ENCODE measurements at regions not wholly inside any gene's neighbourhood (a gene's known extent, or its start where the extent isn't known, plus 50 kb on each side); places are given as distances from the start of the nearest gene placed in this dataset.
"Not testable (repeated sequence)": the region's sequence is repeated elsewhere in the genome, so short reads cannot be mapped to it uniquely, and the experiment has no call there.

DNA sequence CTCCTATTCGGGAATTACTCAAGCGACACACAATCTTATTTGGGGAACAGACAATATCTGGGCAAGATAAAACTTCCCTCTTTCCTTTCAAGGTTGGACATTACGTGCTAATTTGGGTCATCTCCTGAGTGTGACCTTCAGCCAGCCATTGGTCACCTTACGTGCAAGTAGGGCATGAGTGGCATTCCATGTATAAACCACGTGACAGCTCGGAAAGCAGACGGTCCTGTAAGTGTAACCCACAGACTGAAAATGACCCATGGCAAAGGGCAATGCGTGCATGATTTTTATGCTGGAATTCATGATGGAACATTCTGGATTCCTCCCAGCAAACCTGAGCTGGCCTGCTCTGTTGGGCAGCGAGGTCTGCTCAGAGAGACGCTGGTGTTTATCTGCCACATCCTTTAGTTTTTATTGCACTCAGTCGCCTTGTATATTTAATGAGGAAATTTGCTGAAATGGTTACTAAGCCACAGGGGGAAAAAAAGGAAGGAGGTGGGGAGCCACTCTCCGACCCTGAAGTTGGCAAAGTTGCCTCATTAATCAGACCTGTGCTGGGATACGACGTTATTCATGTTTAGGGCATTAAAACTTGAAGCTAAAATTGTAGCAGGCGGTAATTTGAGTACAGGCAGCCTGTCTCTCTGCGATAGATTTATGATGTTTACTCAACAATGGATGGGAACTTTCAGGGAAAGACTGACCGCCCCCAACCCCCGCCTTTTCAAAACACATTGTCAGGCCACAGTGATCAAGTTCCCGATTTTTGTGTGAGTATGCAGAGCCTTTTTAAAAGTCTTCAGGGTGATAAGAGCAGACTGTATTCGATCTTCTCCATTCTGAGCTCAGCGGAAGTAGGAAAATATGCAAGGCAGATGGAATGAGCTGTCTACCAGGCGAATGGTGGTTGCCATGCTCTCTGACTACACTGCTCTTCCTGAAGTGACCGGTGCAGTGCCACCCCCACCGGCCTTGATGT, 295.3 kb downstream of the BCL2L11 start:
- TF ChIP-seq, protein P1, sequence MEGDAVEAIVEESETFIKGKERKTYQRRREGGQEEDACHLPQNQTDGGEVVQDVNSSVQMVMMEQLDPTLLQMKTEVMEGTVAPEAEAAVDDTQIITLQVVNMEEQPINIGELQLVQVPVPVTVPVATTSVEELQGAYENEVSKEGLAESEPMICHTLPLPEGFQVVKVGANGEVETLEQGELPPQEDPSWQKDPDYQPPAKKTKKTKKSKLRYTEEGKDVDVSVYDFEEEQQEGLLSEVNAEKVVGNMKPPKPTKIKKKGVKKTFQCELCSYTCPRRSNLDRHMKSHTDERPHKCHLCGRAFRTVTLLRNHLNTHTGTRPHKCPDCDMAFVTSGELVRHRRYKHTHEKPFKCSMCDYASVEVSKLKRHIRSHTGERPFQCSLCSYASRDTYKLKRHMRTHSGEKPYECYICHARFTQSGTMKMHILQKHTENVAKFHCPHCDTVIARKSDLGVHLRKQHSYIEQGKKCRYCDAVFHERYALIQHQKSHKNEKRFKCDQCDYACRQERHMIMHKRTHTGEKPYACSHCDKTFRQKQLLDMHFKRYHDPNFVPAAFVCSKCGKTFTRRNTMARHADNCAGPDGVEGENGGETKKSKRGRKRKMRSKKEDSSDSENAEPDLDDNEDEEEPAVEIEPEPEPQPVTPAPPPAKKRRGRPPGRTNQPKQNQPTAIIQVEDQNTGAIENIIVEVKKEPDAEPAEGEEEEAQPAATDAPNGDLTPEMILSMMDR (IDR thresholded peaks at IDR 0.05): not testable (repeated sequence)
- TF ChIP-seq EZH2 (IDR thresholded peaks at IDR 0.05): not testable (repeated sequence)

Measured in neural progenitor cell (in vitro differentiated cells).